Neutrophil (primary cell): ENCODE measurements at regions not wholly inside any gene's neighbourhood (a gene's known extent, or its start where the extent isn't known, plus 50 kb on each side); places are given as distances from the start of the nearest gene placed in this dataset.

ENCODE experiments used
- H3K27ac ChIP-seq: fragments of 200-600 bp; sonication (generic); 2 replicates; pipeline ENCODE4 v1.5.1; 2016; ENCODE audit warnings: mild to moderate bottlenecking, moderate library complexity
- H3K27me3 ChIP-seq: fragments of 200-600 bp; sonication (generic); 2 replicates; pipeline ENCODE4 v1.6.0; 2016; ENCODE audit warnings: mild to moderate bottlenecking
- H3K36me3 ChIP-seq: fragments of 200-600 bp; sonication (generic); 2 replicates; pipeline ENCODE4 v1.5.1; 2017
- H3K4me1 ChIP-seq, 2 experiments: fragments of 200-600 bp in 1 of 2; sonication (generic) in 1 of 2; 1 replicate in 1 of 2; 2 replicates in 1 of 2; pipeline versions ENCODE4 v1.5.1 to v1.6.1; 2013 to 2016; ENCODE audit warnings: low read depth in 1 of 2, low read length in 1 of 2, mild to moderate bottlenecking in 1 of 2, moderate library complexity in 1 of 2; ENCODE audit not compliant: control insufficient read depth in 1 of 2, insufficient read depth in 1 of 2
- H3K4me3 ChIP-seq, 2 experiments: fragments of 200-600 bp in 1 of 2; sonication (generic) in 1 of 2; 1 replicate in 1 of 2; 2 replicates in 1 of 2; pipeline ENCODE4 v1.5.1; 2013 to 2016; ENCODE audit warnings: low read depth in 1 of 2, low read length in 1 of 2, mild to moderate bottlenecking in 1 of 2, moderate library complexity in 1 of 2
- H3K9me3 ChIP-seq: fragments of 200-600 bp; sonication (generic); 2 replicates; pipeline ENCODE4 v1.5.1; 2016
- CTCF ChIP-seq: fragments of 200-600 bp; sonication (generic); IDR thresholded peaks from 2 replicates; pipeline ENCODE4 v1.5.1; 2016; ENCODE audit warnings: antibody characterized with exemption

- Histone ChIP-seq H3K27ac (no peak overlapping the region), H3K9me3 (no peaks in the 10 kb centered on the region), H3K4me1 (no peaks in the 10 kb centered on the region), H3K36me3 (no peaks in the 10 kb centered on the region), H3K27me3 (no peaks in the 10 kb centered on the region), H3K4me3 (no peak overlapping the region)
- no peak for TF ChIP-seq CTCF
Measured at GRCh38 chr5:109496112-109496511, 86.3 kb upstream of the PJA2 start.

DNA sequence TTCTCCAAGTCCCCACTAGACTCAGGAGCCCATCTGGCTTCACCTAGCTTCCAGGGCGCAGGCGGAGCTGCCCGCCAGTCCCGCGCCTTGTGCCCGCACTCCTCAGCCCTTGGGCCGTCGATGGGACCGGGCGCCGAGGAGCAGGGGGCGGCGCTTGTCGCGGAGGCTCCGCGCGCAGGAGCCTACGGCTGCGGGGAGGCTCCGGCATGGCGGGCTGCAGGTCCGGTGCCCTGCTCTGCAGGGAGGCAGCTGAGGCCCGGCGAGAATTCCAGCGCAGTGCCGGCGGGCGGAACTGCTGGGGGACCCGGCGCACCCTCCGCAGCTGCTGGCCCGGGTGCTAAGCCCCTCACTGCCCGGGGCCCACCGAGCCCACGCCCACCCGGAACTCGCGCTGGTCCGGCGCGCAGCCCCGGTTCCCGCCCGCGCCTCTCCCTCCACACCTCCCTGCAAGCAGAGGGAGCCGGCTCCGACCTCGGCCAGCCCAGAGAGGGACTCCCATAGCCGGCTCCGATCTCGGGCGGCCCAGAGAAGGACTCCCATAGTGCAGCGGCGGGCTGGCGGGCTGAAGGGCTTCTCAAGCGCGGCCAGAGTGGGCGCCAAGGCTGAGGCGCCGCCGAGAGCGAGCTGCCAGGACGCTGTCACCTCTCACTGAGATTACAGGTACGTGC, 78.1 kb upstream of the PJA2 start:
- H3K27me3 ChIP-seq: no peaks in the 10 kb centered on the region
- no peak overlapping the region for H3K4me3 ChIP-seq
- H3K27ac ChIP-seq: no peak overlapping the region
- TF ChIP-seq CTCF: no peak
- H3K36me3 ChIP-seq: no peaks in the 10 kb centered on the region
- peaks cover 3 to 9% of the 10 kb centered on the region in 2 experiments for H3K4me1 ChIP-seq
- no peaks in the 10 kb centered on the region for H3K9me3 ChIP-seq

GRCh38 chr5:109486200-109486804, 76.5 kb upstream of the PJA2 start:
- Histone ChIP-seq H3K9me3 (no peaks in the 10 kb centered on the region), H3K36me3 (no peaks in the 10 kb centered on the region), H3K4me1 (peaks cover 3 to 9% of the 10 kb centered on the region in 2 experiments), H3K27ac (no peak overlapping the region), H3K4me3 (no peak overlapping the region), H3K27me3 (no peaks in the 10 kb centered on the region)
- TF ChIP-seq CTCF: no peak

DNA sequence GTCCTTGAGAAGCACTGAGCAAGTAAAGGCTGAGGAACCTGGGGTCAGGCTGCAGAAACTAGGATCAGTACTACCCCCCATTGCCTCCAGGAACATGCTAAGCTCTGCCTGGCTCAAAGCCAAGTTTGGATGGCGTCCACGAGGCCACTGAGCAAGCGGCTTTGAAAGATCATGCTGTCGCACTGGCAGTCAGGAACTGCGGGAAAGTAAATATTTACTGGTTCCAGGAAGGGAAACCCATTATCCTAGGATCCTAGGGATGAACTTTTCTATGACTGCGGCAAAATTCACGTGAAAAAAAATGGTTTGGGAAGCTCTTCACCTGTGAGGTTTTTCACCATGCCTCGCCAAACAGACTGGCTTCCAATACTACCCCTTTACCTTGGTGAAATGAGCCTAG, 75.3 kb upstream of the PJA2 start:
- Histone ChIP-seq H3K27me3 (no peaks in the 10 kb centered on the region), H3K36me3 (no peaks in the 10 kb centered on the region), H3K4me1 (peaks cover 3 to 9% of the 10 kb centered on the region in 2 experiments), H3K9me3 (no peaks in the 10 kb centered on the region), H3K27ac (no peak overlapping the region), H3K4me3 (no peak overlapping the region)
- no peak for TF ChIP-seq CTCF

GRCh38 chr5:109484597-109484996, 74.8 kb upstream of the PJA2 start:
- H3K27ac ChIP-seq: no peak overlapping the region
- H3K9me3 ChIP-seq: no peaks in the 10 kb centered on the region
- H3K4me1 ChIP-seq: peaks cover 3 to 9% of the 10 kb centered on the region in 2 experiments
- no peak for TF ChIP-seq CTCF
- H3K4me3 ChIP-seq: no peak overlapping the region
- H3K36me3 ChIP-seq: no peaks in the 10 kb centered on the region
- H3K27me3 ChIP-seq: no peaks in the 10 kb centered on the region
